GM23338 (cell line): ENCODE measurements at regions not wholly inside any gene's neighbourhood (a gene's known extent, or its start where the extent isn't known, plus 50 kb on each side); places are given as distances from the start of the nearest gene placed in this dataset.

Experiments
- ATAC-seq: fragments of 200-7000 bp; cut with Tn5 transposase; 3 replicates; pipeline ENCODE4 v1.9.1; 2020
- DNase-seq: peaks from one replicate; pipeline ENCODE4 v3.0.0-alpha.2; 2015; ENCODE audit warnings: low spot score
- H2AFZ ChIP-seq: fragments of 200-600 bp; sonication (generic); 2 replicates; pipeline ENCODE4 v1.8.0; 2016; ENCODE audit warnings: antibody characterized with exemption, mild to moderate bottlenecking, moderate library complexity
- H3F3A ChIP-seq: fragments of 200-600 bp; sonication (generic); replicated peaks from 2 replicates; pipeline ENCODE4 v1.8.0; 2017; ENCODE audit warnings: antibody characterized with exemption, mixed run types, low read depth
- H3K27ac ChIP-seq: fragments of 200-600 bp; sonication (generic); 2 replicates; pipeline ENCODE4 v1.6.1; 2016; ENCODE audit warnings: low read depth
- H3K27me3 ChIP-seq: fragments of 200-600 bp; sonication (generic); 2 replicates; pipeline ENCODE4 v1.8.0; 2016; ENCODE audit warnings: mild to moderate bottlenecking, mixed run types, moderate library complexity; ENCODE audit not compliant: insufficient read depth
- H3K36me3 ChIP-seq: fragments of 200-600 bp; sonication (generic); 2 replicates; pipeline ENCODE4 v1.8.0; 2016; ENCODE audit warnings: mild to moderate bottlenecking; ENCODE audit not compliant: insufficient read depth
- H3K4me1 ChIP-seq: fragments of 200-600 bp; sonication (generic); 2 replicates; pipeline ENCODE4 v1.8.0; 2016; ENCODE audit warnings: mild to moderate bottlenecking, moderate library complexity; ENCODE audit not compliant: insufficient read depth
- H3K4me2 ChIP-seq: fragments of 200-600 bp; sonication (generic); 2 replicates; pipeline ENCODE4 v1.7.1; 2017; ENCODE audit warnings: mixed run types
- H3K4me3 ChIP-seq: fragments of 200-600 bp; sonication (generic); 2 replicates; pipeline ENCODE4 v1.6.1; 2016; ENCODE audit warnings: mixed run types
- H3K79me2 ChIP-seq: fragments of 200-600 bp; sonication (generic); replicated peaks from 2 replicates; pipeline ENCODE4 v1.8.0; 2017; ENCODE audit warnings: mild to moderate bottlenecking; ENCODE audit not compliant: insufficient read depth
- H3K9me2 ChIP-seq: fragments of 200-600 bp; sonication (generic); 2 replicates; pipeline ENCODE4 v1.8.0; 2017; ENCODE audit not compliant: insufficient read depth
- H4K20me1 ChIP-seq: fragments of 200-600 bp; sonication (generic); replicated peaks from 2 replicates; pipeline ENCODE4 v1.8.0; 2017; ENCODE audit warnings: mild to moderate bottlenecking; ENCODE audit not compliant: insufficient read depth
- H3K27ac Mint-ChIP-seq: 2 replicates; pipeline ENCODE4 v1.8.0; 2020; ENCODE audit warnings: inconsistent platforms, mild to moderate bottlenecking, moderate library complexity, mixed read lengths
- H3K27me3 Mint-ChIP-seq: 3 replicates; pipeline ENCODE4 v1.8.0; 2022; ENCODE audit warnings: low read depth, mild to moderate bottlenecking, moderate library complexity, mixed read lengths, inconsistent platforms; ENCODE audit not compliant: insufficient read depth, poor library complexity
- H3K36me3 Mint-ChIP-seq: 3 replicates; pipeline ENCODE4 v1.8.0; 2021; ENCODE audit warnings: low read depth, mild to moderate bottlenecking, inconsistent platforms, moderate library complexity, mixed read lengths
- H3K4me1 Mint-ChIP-seq: 3 replicates; pipeline ENCODE4 v1.8.0; 2020; ENCODE audit warnings: mild to moderate bottlenecking, inconsistent platforms, mixed read lengths
- H3K4me3 Mint-ChIP-seq: 3 replicates; pipeline ENCODE4 v1.8.0; 2021; ENCODE audit warnings: moderate library complexity, mild to moderate bottlenecking, inconsistent platforms, mixed read lengths
- H3K9me3 Mint-ChIP-seq: 3 replicates; pipeline ENCODE4 v1.8.0; 2020; ENCODE audit warnings: moderate library complexity, mild to moderate bottlenecking, inconsistent platforms, mixed read lengths
- EZH2 ChIP-seq: fragments of 200-600 bp; sonication (generic); IDR thresholded peaks from one replicate; pipeline ENCODE4 v1.8.0; 2017; ENCODE audit warnings: antibody characterized with exemption, mild to moderate bottlenecking, low read depth; ENCODE audit not compliant: unreplicated experiment
- EZH2phosphoT487 ChIP-seq: fragments of 200-600 bp; sonication (generic); IDR thresholded peaks from one replicate; pipeline ENCODE4 v1.8.1; 2018; ENCODE audit warnings: antibody characterized with exemption; ENCODE audit not compliant: unreplicated experiment
- NANOG ChIP-seq: IDR thresholded peaks from 2 replicates; pipeline ENCODE4 v1.6.1; 2016; ENCODE audit warnings: antibody characterized with exemption, borderline replicate concordance
- STAT1 ChIP-seq: IDR thresholded peaks from one replicate; pipeline ENCODE4 v1.6.1; 2016; ENCODE audit warnings: antibody characterized with exemption; ENCODE audit not compliant: unreplicated experiment
- ZNF331 ChIP-seq: fragments of 250-450 bp; sonication (Bioruptor Pico); IDR thresholded peaks from 2 replicates; pipeline ENCODE4 v1.5.0; 2020; ENCODE audit warnings: low read depth, mild to moderate bottlenecking, moderate library complexity
- TF ChIP-seq, protein P1 (sequence below): IDR thresholded peaks from one replicate; pipeline ENCODE4 v1.6.1; 2018; ENCODE audit warnings: antibody characterized with exemption; ENCODE audit not compliant: unreplicated experiment
- TF ChIP-seq, protein P2 (sequence below): IDR thresholded peaks from 2 replicates; pipeline ENCODE4 v1.6.1; 2016; ENCODE audit warnings: antibody characterized with exemption
- TF ChIP-seq, protein P3 (sequence below), 2 experiments: fragments of 200-600 bp in 1 of 2; sonication (generic) in 1 of 2; conservative IDR thresholded peaks; 2 replicates each; pipeline versions ENCODE4 v1.5.1 to v1.6.1; 2016 to 2017; ENCODE audit warnings: antibody characterized with exemption in 2 of 2, low read depth in 2 of 2, mild to moderate bottlenecking in 2 of 2, moderate library complexity in 1 of 2
- TF ChIP-seq, protein P4 (sequence below): fragments of 250-450 bp; sonication (Bioruptor Pico); IDR thresholded peaks from 2 replicates; pipeline ENCODE4 v1.5.0; 2020; ENCODE audit warnings: mild to moderate bottlenecking, moderate library complexity

DNA sequence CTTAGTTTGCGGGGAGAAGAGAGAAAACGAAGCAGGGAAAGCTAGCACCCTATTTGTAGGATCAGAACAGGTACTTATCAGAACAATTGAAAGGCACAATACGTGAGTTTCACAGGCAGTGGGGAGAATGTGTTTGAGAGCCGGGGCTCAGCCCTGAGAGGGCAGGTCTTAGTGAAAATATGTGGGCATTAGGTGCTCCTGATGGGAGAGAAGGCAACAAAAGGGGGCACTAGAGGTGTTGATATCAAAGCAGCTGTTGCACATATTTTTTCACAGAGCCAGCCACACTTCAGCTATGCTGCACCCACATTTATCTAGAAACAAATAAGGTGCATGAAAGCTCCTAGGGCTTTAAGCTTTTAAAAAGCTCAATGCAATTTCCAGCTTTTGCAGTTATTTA lies 99.7 kb upstream of the MAN2A1 start:
- no peak overlapping the region for H3K27ac Mint-ChIP-seq
- DNase-seq (peak; percentile 16), ATAC-seq (peak; percentile 33; the same call in 1 of the 3 replicates)

More for the DNA sequence above, 99.7 kb upstream of the MAN2A1 start:
- no peaks in the 10 kb centered on the region for H3K79me2 ChIP-seq
- H3K9me3 Mint-ChIP-seq = no peaks in the 10 kb centered on the region
- H3K4me1 Mint-ChIP-seq = no peaks in the 10 kb centered on the region
- no peak overlapping the region for H3K4me3 ChIP-seq
- no peaks in the 10 kb centered on the region for H3K36me3 ChIP-seq
- no peaks in the 10 kb centered on the region for H3K36me3 Mint-ChIP-seq
- no peaks in the 10 kb centered on the region for H3F3A ChIP-seq
- H3K4me3 Mint-ChIP-seq = no peak overlapping the region
- H3K9me2 ChIP-seq = no peaks in the 10 kb centered on the region
- H3K4me1 ChIP-seq = no peaks in the 10 kb centered on the region
- no peak overlapping the region for H2AFZ ChIP-seq
- no peak overlapping the region for H3K27ac ChIP-seq
- H3K27me3 ChIP-seq = no peaks in the 10 kb centered on the region
- no peak overlapping the region for H3K4me2 ChIP-seq
- H4K20me1 ChIP-seq = no peaks in the 10 kb centered on the region
- no peak for TF ChIP-seq ZNF331 (CRISPR knock-in tag)
- no peak for TF ChIP-seq STAT1
- no peak for TF ChIP-seq EZH2
- TF ChIP-seq, protein P1, sequence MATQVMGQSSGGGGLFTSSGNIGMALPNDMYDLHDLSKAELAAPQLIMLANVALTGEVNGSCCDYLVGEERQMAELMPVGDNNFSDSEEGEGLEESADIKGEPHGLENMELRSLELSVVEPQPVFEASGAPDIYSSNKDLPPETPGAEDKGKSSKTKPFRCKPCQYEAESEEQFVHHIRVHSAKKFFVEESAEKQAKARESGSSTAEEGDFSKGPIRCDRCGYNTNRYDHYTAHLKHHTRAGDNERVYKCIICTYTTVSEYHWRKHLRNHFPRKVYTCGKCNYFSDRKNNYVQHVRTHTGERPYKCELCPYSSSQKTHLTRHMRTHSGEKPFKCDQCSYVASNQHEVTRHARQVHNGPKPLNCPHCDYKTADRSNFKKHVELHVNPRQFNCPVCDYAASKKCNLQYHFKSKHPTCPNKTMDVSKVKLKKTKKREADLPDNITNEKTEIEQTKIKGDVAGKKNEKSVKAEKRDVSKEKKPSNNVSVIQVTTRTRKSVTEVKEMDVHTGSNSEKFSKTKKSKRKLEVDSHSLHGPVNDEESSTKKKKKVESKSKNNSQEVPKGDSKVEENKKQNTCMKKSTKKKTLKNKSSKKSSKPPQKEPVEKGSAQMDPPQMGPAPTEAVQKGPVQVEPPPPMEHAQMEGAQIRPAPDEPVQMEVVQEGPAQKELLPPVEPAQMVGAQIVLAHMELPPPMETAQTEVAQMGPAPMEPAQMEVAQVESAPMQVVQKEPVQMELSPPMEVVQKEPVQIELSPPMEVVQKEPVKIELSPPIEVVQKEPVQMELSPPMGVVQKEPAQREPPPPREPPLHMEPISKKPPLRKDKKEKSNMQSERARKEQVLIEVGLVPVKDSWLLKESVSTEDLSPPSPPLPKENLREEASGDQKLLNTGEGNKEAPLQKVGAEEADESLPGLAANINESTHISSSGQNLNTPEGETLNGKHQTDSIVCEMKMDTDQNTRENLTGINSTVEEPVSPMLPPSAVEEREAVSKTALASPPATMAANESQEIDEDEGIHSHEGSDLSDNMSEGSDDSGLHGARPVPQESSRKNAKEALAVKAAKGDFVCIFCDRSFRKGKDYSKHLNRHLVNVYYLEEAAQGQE = no peak
- TF ChIP-seq, protein P2, sequence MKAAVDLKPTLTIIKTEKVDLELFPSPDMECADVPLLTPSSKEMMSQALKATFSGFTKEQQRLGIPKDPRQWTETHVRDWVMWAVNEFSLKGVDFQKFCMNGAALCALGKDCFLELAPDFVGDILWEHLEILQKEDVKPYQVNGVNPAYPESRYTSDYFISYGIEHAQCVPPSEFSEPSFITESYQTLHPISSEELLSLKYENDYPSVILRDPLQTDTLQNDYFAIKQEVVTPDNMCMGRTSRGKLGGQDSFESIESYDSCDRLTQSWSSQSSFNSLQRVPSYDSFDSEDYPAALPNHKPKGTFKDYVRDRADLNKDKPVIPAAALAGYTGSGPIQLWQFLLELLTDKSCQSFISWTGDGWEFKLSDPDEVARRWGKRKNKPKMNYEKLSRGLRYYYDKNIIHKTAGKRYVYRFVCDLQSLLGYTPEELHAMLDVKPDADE = no peak
- TF ChIP-seq, protein P3, sequence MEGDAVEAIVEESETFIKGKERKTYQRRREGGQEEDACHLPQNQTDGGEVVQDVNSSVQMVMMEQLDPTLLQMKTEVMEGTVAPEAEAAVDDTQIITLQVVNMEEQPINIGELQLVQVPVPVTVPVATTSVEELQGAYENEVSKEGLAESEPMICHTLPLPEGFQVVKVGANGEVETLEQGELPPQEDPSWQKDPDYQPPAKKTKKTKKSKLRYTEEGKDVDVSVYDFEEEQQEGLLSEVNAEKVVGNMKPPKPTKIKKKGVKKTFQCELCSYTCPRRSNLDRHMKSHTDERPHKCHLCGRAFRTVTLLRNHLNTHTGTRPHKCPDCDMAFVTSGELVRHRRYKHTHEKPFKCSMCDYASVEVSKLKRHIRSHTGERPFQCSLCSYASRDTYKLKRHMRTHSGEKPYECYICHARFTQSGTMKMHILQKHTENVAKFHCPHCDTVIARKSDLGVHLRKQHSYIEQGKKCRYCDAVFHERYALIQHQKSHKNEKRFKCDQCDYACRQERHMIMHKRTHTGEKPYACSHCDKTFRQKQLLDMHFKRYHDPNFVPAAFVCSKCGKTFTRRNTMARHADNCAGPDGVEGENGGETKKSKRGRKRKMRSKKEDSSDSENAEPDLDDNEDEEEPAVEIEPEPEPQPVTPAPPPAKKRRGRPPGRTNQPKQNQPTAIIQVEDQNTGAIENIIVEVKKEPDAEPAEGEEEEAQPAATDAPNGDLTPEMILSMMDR (conservative IDR thresholded peaks at IDR 0.05; ENCODE audit: low read depth in 2 of 2) = peak in 1 of 2 experiments; percentile 53; a peak in 2 of 4 replicates
- no peak for TF ChIP-seq NANOG
- TF ChIP-seq, protein P4, sequence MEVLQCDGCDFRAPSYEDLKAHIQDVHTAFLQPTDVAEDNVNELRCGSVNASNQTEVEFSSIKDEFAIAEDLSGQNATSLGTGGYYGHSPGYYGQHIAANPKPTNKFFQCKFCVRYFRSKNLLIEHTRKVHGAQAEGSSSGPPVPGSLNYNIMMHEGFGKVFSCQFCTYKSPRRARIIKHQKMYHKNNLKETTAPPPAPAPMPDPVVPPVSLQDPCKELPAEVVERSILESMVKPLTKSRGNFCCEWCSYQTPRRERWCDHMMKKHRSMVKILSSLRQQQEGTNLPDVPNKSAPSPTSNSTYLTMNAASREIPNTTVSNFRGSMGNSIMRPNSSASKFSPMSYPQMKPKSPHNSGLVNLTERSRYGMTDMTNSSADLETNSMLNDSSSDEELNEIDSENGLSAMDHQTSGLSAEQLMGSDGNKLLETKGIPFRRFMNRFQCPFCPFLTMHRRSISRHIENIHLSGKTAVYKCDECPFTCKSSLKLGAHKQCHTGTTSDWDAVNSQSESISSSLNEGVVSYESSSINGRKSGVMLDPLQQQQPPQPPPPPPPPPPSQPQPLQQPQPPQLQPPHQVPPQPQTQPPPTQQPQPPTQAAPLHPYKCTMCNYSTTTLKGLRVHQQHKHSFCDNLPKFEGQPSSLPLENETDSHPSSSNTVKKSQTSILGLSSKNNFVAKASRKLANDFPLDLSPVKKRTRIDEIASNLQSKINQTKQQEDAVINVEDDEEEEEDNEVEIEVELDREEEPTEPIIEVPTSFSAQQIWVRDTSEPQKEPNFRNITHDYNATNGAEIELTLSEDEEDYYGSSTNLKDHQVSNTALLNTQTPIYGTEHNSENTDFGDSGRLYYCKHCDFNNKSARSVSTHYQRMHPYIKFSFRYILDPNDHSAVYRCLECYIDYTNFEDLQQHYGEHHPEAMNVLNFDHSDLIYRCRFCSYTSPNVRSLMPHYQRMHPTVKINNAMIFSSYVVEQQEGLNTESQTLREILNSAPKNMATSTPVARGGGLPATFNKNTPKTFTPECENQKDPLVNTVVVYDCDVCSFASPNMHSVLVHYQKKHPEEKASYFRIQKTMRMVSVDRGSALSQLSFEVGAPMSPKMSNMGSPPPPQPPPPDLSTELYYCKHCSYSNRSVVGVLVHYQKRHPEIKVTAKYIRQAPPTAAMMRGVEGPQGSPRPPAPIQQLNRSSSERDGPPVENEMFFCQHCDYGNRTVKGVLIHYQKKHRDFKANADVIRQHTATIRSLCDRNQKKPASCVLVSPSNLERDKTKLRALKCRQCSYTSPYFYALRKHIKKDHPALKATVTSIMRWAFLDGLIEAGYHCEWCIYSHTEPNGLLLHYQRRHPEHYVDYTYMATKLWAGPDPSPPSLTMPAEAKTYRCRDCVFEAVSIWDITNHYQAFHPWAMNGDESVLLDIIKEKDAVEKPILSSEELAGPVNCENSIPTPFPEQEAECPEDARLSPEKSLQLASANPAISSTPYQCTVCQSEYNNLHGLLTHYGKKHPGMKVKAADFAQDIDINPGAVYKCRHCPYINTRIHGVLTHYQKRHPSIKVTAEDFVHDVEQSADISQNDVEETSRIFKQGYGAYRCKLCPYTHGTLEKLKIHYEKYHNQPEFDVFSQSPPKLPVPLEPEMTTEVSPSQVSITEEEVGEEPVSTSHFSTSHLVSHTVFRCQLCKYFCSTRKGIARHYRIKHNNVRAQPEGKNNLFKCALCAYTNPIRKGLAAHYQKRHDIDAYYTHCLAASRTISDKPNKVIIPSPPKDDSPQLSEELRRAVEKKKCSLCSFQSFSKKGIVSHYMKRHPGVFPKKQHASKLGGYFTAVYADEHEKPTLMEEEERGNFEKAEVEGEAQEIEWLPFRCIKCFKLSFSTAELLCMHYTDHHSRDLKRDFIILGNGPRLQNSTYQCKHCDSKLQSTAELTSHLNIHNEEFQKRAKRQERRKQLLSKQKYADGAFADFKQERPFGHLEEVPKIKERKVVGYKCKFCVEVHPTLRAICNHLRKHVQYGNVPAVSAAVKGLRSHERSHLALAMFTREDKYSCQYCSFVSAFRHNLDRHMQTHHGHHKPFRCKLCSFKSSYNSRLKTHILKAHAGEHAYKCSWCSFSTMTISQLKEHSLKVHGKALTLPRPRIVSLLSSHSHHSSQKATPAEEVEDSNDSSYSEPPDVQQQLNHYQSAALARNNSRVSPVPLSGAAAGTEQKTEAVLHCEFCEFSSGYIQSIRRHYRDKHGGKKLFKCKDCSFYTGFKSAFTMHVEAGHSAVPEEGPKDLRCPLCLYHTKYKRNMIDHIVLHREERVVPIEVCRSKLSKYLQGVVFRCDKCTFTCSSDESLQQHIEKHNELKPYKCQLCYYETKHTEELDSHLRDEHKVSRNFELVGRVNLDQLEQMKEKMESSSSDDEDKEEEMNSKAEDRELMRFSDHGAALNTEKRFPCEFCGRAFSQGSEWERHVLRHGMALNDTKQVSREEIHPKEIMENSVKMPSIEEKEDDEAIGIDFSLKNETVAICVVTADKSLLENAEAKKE (CRISPR knock-in tag) = no peak
- no peak for TF ChIP-seq EZH2phosphoT487
- peaks cover 6% of the 10 kb centered on the region for H3K27me3 Mint-ChIP-seq
